DOHH2 (cell line): ENCODE measurements at regions not wholly inside any gene's neighbourhood (a gene's known extent, or its start where the extent isn't known, plus 50 kb on each side); places are given as distances from the start of the nearest gene placed in this dataset.

Source experiments
- CTCF ChIP-seq: fragments of 200-600 bp; sonication (generic); IDR thresholded peaks from one replicate; pipeline ENCODE4 v1.5.1; 2014; ENCODE audit warnings: antibody characterized with exemption, mild to moderate bottlenecking, low read depth, low read length; ENCODE audit not compliant: poor library complexity, severe bottlenecking
- EZH2phosphoT487 ChIP-seq: fragments of 200-600 bp; sonication (generic); IDR thresholded peaks from 2 replicates; pipeline ENCODE4 v1.6.1; 2017; ENCODE audit warnings: borderline replicate concordance, mild to moderate bottlenecking, antibody characterized with exemption, low read length, moderate library complexity, mixed read lengths

DNA sequence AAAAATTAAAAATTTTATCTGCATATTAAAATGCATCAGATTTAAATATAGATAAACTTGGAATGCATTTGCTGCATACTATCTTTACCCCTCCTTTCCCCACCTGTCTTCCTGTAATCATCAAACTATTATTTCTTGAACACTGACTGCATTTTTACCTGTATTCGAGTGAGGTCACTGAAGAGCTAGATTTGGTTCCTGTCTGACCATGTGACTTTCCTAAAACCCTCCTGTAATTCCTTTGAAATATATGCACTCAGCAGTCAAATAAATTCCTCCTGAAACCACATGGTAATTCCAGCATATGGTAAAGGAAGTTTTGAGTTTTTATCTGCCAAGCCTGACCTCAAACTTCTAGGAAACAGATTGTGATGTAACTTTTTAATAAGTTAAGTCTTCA lies 445.6 kb upstream of the FRG2C start:
- TF ChIP-seq CTCF (no peak), EZH2phosphoT487 (no peak)
